Renal cortical epithelial cell (primary cell): ENCODE measurements at regions not wholly inside any gene's neighbourhood (a gene's known extent, or its start where the extent isn't known, plus 50 kb on each side); places are given as distances from the start of the nearest gene placed in this dataset.
A peak's percentile ranks its signal among the peaks of the same experiment; 100 is the strongest.
"Not testable (repeated sequence)": the region's sequence is repeated elsewhere in the genome, so short reads cannot be mapped to it uniquely, and the experiment has no call there.

ENCODE experiments used
- DNase-seq: peaks from one replicate; pipeline ENCODE4 v3.0.0-alpha.2; 2011; ENCODE audit warnings: low read depth

DNA sequence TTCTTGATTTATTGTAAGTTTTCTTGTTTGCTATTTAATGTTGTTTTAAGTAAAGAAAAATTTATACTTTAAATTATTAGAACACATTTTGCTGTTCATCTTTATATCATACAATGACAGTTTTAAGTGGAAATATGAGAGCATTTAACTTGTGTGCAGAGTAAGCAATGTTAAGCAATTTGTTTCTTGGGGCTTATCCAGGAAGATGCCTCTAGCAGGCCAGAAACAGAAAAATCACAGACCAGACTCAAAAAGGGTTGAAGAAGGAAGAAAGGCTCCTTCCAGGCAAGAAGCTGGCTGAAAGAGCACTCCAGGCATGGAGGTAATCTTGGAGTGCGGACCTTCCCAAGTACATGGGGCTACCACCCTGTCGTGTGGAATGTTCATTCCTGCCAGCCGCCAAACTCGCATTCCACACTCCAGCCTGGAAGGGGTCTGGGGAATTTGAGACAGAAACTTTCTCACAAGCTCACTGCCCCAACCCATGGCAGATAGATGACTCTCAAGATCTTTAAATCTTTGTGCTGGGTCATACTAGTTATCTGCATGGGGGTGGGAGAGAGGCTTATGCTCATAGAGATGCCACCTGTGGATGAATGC lies 1521.3 kb upstream of the AGA start:
- DNase-seq, result no peak

DNA sequence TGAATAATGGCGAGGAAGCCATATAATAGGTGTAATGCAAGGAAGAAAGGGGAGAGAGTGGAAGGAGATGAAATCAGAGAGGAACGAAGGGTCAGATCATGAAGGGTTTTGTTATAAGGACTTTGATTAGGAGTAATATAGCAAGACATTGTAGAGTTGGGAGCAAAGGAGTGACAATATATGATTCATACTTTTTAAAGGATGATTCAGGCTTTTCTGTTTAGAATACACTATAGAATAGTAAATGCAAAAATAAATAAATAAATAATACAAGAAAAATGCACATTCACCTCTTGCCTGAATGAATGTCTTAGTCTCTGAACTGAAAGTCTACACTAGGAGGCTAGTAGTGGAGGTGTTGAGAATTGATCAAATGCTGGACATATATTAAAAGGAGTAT lies 1524.4 kb upstream of the AGA start:
- DNase-seq, result no peak

DNA sequence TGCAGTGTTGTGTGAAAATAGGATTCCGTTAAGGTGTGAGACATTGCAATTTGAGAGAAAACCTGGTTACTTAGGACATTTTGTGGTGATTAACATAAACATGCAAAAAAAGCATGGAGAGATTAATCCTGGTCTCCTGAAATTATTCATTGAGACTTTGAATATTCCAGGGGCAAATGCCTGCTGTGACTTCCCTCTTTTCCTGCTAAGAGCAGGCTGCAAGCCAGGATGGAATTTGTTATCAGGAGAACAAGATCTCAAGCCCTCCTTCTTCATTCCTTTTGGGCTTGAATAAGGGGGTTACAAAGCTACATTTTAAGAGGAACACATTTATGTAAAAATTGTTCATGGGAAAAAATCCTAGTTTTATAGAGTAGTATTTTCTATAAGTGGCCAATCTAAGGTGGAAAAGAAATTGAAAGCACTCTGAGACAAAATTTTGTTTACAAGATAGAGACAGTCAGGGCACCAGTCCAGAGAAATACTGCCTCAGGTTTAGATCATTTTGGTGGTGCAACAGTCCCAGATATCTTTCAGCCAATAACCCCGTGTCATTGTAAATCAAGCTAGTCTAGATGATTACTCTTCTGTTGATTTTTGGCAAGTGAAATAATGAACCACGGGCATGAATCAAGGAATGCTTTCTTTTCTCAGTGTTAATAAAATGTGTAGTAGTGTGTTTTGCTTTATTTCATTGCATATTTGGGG lies 1528.3 kb upstream of the AGA start:
- no peak for DNase-seq

DNA sequence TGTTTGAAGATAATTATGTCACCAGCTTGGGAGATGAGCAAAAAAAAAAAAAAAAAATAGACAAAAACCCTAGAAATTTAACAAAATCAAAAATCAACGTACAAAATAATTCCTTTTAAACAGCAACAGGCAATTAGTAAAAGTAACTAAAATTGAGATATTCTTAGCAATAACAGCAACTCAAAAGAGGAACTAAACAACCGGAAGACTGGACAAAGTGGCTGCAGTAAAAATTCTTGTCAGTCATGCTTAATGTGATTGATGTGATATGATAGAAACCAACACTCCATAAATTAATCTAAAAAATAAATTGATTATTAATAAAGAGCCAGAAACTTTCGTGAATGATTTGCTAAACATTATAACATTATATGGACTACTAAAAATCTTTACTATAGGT lies 1534.6 kb upstream of the AGA start:
- no peak for DNase-seq

DNA sequence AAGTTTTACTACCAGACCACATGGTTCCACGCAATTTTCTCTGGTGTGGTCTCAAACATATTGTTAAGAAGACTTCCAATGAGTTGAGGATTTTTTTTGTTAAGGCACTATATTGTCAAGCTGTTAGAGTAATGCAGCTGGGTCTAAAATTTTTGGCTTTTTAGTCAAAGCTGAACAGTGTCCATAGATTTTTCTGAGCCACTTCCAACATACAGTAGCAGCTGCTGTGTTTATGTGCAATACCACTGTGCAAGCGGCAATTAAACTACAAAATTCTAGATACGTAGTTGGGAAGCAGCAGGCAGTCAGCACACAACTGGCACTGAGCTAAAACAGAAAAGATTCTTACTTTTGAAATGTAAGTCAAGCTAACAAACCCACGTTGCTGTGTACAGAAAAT lies 1551.1 kb upstream of the AGA start:
- no peak for DNase-seq

DNA sequence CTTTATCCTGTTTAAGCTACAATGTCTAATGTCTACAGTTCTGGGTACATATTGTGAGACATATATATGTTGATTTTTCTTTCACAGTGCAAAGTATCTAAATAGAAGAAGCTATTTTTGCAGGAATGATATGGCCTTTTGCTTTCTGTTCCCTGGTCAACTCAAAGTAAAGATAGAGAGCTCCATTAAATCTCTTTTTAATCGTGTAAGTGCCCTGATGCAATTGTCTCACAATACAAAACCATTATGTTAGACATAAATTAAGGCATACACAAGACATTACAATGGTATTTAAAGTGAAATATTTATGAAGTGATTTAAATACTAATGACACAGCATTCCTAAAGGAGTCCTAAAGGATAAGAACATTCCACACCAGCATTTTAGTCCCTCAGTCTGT lies 1559.7 kb upstream of the AGA start:
- no peak for DNase-seq

DNA sequence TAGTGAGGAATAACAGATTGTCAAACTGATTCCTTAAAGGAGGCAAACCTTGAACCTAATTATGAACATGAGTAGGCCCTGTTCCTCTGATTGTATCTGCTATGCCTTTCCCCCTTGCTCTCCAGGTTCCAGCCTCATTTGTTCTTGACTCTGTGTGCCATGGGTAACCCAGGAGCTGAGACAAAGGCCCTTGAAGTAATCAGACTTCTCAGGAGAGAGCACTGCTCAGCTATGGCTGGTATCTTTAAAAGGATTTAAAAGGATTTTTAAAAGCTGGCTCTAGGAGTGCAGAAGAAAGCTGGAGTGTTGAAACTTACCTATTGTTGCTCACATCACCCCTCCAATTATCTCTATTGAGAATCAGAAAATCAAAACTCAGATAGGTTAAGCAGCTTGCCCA lies 1565.5 kb upstream of the AGA start:
- no peak for DNase-seq

DNA sequence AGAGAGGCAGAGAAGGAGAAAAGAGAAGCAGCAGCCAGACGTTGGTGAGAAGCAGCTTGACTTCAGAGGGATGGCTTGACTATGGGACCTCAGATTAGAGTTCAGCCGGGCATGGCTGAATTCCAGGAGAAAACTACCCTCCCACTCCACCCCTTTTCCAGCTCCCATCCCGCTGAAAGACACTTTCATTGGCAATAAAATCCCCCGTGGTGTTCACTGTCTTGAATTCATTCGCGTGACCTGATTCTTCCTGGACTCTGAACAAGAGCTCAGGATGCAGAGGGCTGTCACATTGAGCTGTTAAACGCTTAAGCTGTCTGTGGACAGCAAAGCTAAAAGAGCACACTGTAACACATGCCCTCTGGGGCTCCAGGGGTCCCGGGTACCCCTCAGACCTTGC lies 1575.3 kb upstream of the AGA start:
- DNase-seq, result no peak

DNA sequence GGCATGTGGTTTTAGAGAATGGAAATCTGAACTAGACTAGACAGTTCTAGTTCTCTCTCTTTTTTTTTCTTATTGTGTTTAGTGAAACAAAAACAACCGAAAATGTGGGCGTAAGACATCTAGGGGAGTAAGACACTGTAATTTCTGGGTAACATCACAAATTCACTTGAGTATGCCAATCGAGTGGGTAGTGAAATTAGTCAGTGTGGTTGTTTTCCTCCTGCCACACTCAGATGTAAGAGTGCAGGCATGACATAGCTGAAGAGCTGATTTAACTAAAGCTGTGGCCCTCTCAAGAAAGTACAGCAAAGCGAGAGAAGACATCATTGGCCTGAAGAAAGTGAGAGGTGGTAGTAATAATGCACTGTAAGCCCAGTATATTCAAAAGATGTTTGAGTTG lies 1585.3 kb upstream of the AGA start:
- no peak for DNase-seq

DNA sequence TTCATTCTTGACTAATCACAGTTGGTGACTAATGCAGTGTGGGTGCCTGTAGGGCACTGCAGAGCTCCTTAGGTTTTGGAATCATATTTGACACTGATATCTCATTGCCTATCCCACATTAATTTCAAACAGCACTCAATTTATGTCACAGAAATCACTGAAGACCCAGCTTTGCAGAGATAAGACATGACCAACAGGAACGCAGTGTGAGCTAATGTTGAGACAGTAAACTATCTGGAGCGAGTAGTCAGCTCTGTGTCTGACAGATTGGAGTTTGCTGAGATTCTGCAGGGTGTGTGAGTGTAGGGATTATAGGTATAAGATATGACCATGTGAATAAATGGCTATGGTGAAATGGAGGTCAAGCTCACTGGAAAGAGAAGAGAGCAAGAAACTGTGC lies 1586.1 kb upstream of the AGA start:
- no peak for DNase-seq

DNA sequence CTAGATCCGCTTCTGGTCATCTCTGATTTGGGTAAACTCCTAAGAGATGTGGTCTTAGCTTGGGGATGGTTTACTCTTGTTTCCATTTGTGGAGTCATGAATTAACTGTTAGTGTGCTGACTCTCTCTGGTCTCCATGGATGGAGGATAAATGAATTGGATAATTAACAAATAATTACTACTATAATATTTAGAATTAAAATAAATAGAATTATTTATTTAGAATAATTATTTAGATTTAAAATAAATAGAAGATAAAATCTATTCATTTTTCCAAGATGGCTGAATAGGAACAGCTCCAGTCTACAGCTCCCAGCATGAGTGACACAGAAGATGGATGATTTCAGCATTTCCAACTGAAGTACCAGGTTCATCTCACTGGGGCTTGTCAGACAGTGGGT lies 1587.4 kb upstream of the AGA start:
- DNase-seq, result no peak

DNA sequence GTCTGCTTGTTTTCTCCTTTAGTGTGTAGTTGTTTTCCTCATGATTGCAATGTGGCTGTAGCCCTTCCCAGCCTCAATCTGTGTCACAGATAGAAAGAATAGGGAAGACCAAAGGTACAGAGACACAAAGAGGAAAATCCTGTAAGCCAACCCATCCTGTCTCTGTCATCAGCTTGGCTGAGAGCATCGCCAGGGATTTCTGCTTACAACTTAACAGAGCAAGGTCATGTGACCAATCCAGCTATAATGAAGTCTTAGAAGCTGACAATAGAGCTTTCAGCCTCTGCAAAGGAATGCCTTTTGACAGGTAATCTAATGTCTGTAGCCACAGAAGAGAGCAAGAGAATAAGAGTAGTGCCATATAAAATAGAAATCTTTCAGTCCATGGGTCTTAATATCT lies 1598.0 kb upstream of the AGA start:
- no peak for DNase-seq

DNA sequence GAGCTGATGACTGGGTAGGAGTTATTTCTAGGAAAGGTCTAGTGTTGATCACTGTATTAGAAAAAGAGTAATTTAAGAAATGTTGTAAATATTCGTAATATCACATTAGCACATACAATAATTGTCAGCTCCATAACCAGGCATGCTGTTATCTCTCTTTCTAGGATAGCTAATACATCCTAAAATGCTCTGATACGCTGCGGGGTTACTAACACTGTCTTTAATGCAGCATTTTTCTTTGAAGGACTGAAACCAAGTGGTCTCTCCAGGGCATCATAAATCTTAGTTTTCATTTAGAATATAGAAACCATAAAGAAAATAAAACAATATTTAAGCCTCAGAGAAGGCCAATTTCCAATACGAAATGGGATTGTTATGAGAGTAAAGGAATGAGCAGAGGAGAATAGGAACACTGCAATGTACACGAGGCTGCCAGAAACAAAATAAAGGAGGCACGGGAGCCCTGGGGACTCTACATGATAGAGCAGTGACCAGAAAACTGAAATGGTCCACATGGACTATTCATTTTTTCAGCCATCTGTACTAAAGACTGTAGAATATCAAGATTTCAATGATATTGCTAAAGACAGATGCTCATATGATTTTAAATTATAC lies 1606.7 kb upstream of the AGA start:
- no peak for DNase-seq

DNA sequence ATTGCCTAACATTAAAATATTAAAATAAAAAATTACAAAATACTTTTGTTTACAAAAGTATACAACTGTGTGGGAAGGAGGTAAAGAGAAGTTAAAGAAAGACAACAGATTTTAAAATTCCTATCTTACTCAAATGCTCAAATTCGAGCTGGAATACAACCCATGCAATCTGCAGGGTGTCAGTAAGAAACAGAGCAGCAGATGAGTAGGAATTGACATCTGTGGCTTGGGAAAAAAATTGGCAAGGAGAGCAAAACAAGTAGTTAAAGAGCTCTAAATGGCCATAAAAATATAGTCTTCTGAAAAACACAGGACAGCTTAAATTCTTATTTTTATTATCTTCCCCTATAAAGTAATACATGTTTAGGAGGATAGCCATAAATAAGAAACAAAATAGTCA lies 1609.0 kb upstream of the AGA start:
- no peak for DNase-seq

DNA sequence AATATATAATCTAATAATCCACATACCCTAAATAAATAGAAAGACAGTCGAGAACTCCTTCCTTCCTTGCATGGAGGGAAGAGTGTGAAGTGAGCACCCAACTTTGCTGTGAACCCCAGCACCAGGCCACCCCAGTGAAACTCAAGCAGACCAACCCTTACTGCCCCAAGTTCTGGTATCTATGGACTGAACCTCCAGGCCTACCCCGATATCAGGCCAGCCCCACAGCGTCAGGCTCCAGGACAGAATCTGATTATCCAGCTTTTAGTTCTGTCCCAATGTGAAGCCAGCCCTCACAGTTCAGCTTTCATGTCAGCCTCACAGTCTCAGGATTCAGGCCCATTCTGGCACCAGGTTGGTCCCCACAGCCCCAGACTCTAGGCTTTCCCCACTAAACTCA lies 1617.2 kb upstream of the AGA start:
- no peak for DNase-seq

DNA sequence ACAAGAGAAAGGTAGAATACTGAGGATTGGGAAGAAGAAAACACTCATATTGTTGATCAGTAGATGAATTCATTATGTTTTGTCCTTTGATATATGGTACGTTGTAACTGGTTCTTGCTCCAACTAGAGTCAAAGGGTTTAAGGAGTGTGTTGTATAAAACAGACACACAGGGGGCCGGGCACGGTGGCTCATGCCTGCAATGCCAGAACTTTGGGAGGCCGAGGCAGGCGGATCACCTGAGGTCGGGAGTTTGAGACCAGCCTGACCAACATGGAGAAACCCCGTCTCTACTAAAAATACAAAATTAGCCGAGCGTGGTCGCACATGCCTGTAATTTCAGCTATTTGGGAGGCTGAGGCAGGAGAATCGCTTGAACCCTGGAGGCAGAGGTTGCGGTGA lies 1624.0 kb upstream of the AGA start:
- not testable (repeated sequence) for DNase-seq

DNA sequence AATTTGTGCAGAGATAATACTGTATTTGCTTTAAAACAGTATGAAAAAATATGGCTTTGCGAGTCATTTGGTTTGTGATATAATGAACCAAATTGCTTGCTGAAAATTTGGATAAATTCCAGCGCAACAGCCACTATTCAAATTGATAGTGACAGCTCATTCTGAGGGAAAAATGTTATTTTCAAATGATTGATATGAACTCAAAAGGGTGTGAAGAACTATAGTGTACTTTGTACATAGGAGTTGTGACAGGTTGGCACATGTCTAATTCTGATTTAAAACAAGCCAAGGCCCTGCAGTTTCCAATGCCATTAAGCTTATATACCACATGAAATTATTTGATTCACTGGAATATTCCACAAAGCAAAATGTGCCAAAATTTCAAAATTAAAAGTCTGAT lies 1628.9 kb upstream of the AGA start:
- DNase-seq, result no peak

DNA sequence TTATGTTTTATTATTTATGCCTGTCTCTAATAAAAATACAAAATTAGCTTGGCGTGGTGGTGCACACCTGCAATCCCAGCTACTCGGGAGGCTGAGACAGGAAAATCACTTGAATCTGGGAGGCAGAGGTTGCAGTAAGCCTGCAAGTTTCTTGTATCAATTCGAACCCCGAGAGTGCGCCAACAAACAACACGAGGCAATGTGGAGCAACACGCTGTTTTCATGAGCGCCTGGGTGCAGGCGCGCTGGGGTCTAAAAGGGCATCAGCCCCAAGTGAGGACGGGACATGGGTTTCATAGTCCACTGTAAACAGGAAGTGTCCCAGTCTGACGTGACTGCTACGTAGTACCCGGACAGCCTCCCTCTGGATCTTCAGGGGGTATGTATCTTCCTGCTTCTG lies 1634.6 kb upstream of the AGA start:
- DNase-seq, result no peak

DNA sequence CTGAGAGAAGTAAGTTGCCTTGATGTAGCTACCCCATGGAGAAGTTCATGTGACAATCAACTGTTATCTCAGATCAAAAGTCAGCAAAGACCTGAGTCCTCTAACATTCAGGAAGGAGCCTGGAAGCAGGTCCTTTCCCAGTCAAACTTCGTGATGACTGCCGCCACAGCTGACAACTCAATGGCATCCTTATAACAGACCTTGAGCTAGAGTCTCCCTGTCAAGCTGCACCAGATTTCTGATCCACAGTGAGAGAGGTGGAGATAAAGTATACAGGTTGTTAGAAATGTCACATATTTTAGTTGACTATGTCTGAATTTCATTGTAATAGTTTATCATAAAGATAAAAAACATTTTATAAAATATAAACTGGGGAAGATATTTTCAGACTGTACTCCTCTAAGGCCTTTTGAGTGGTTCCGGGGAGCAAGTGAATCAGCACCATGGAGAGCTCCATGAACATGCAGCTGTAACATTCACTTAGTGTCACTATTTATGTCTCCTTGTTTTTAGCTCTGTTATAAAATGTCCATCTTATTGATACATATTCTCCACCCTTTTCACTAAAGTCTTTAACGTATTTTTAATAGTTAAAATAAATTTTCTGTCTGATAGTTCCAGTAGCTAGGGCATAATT lies 1653.5 kb upstream of the AGA start:
- DNase-seq, result no peak

DNA sequence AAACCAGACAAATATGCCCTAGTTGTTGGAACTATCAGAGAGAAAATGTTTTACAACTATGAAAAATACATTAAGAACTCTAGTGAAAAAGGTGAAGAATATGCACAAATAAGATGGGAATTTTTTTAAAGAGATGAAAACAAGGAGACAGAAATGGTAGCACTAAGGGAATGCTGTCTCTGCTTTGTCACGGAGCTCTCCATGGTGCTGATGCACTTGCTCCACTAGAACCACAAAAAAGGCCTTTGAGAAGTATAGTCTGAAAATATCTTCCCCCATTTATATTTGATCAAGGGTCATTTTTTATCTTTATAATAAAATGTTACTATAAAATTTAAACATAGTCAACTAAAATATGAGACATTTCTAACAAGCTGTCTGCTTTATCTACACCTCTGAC lies 1655.5 kb upstream of the AGA start:
- no peak for DNase-seq

DNA sequence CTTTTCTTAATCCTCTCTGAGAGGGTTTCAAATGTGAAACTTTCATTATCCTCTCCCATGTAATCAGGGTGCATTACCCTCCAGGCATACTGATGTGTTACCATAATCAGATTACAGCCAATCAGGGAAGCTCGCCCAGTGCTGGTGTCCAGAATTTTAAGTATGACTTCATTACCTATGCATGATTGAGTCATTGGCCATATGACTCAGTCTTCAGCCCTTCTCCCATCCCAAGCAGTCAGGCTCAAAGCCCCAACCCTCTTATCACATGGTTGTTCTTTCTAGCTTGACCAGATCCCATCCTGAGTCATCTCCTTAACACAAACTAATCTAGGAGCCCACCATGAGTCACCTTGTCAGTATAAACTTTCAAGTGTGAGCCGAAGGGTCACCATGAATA lies 1668.1 kb upstream of the AGA start:
- peak; percentile 68 for DNase-seq

DNA sequence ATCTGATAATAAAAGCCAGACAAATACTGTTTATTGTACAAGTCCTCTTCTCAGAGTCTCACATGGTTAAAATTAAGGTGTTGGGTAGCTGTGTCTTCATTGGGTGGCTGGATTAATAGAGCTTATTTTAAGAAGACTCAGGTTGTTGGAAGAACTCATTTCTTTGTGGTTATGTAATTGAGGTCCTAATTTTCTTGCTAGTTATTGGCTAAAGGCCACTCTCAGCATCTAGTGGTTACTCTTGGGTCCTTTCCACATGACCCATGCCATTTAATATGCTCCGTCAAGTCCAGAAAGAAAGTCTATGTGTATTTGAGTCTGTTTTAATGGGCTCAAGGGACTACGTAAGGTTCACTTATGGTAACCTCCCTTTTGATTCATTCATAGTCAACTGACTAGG lies 1668.6 kb upstream of the AGA start:
- no peak for DNase-seq

DNA sequence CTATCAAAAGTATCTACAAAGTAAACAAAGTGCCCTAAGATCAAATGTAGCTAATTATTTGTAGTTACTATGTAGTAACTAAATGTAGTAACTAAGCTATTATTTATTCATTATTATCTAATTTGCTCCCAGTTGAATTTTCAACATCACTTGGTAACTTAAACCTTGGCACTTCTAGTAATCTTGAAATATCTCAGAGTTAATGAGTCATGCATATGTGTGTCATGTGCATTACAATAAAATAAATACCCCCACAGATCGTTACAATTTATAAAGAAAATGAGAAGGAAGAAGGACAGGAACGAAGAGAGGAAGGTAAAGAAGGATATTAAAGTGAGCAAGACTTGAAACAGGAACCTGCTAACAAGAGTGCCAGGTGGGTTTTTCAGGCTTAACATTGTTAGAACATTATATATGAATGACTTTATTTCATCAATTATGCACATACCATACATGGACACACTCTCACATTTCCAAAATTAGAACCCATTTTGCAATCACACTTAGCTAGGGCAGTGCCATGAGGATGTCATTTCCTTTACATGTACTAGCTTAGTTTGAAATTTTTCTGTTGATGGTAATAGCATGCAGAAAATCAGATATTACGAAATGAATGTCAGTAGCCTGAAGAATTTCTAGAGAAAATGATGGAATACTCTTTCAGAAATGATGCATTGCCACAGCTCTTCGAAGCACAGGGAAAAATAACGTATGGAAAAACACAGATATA lies 1670.4 kb upstream of the AGA start:
- no peak for DNase-seq
